Activated T-cell treated with anti-CD3 and anti-CD28 coated beads for 1 hour (primary cell): ENCODE measurements at regions not wholly inside any gene's neighbourhood (a gene's known extent, or its start where the extent isn't known, plus 50 kb on each side); places are given as distances from the start of the nearest gene placed in this dataset.
A peak's percentile ranks its signal among the peaks of the same experiment; 100 is the strongest.

Experiments
- DNase-seq: peaks from one replicate; pipeline ENCODE4 v3.0.0-alpha.2; 2020; ENCODE audit warnings: low read depth

- DNase-seq, result no peak
Measured at GRCh38 chr3:72698154-72698917, 149.9 kb downstream of the SHQ1 start.

GRCh38 chr3:72697717-72698116, 150.5 kb downstream of the SHQ1 start:
- DNase-seq, result no peak

GRCh38 chr3:72696815-72697214, 151.4 kb downstream of the SHQ1 start:
- DNase-seq, result no peak

GRCh38 chr3:72694398-72694797, 153.8 kb downstream of the SHQ1 start:
- no peak for DNase-seq

- no peak for DNase-seq
Measured at GRCh38 chr3:72692990-72693389, 155.3 kb downstream of the SHQ1 start.

GRCh38 chr3:72690629-72691028, 157.6 kb downstream of the SHQ1 start:
- DNase-seq, result no peak

- no peak for DNase-seq
Measured at GRCh38 chr3:72682936-72683452, 165.3 kb downstream of the SHQ1 start.

GRCh38 chr3:72681598-72681997, 166.6 kb downstream of the SHQ1 start:
- no peak for DNase-seq

GRCh38 chr3:72680766-72681165, 167.5 kb downstream of the SHQ1 start:
- no peak for DNase-seq

- no peak for DNase-seq
Measured at GRCh38 chr3:72679540-72680198, 168.6 kb downstream of the SHQ1 start.

GRCh38 chr3:72678867-72679266, 169.4 kb downstream of the SHQ1 start:
- no peak for DNase-seq

- no peak for DNase-seq
Measured at GRCh38 chr3:72678380-72678779, 169.9 kb downstream of the SHQ1 start.

- no peak for DNase-seq
Measured at GRCh38 chr3:72675243-72675642, 173.0 kb downstream of the SHQ1 start.

- DNase-seq, result no peak
Measured at GRCh38 chr3:72673011-72673771, 175.1 kb downstream of the SHQ1 start.

GRCh38 chr3:72669224-72669623, 179.0 kb downstream of the SHQ1 start:
- DNase-seq, result no peak

GRCh38 chr3:72666447-72666755, 181.8 kb downstream of the SHQ1 start:
- DNase-seq, result no peak

- peak; percentile 57 for DNase-seq
Measured at GRCh38 chr3:72665701-72666446, 182.4 kb downstream of the SHQ1 start.

- no peak for DNase-seq
Measured at GRCh38 chr3:72665103-72665502, 183.1 kb downstream of the SHQ1 start.

- DNase-seq, result no peak
Measured at GRCh38 chr3:72664184-72664975, 183.9 kb downstream of the SHQ1 start.

- DNase-seq, result no peak
Measured at GRCh38 chr3:72663429-72663828, 184.8 kb downstream of the SHQ1 start.

GRCh38 chr3:72661115-72661457, 187.2 kb downstream of the SHQ1 start:
- no peak for DNase-seq
